HCT116 (cell line): ENCODE measurements at regions not wholly inside any gene's neighbourhood (a gene's known extent, or its start where the extent isn't known, plus 50 kb on each side); places are given as distances from the start of the nearest gene placed in this dataset.

Experiments
- ATAC-seq: fragments of 200-7000 bp; cut with Tn5 transposase; 2 replicates; pipeline ENCODE4 v1.9.1; 2020; ENCODE audit warnings: mild to moderate bottlenecking, moderate library complexity
- BruUV-seq: library from RNA; stranded (reverse); fragments of 400-500 nt; replicated peaks from 2 replicates; lab custom pipeline; 2021; lab: Mats Ljungman, UMichigan
- CTCF ChIA-PET: fragments of 300-600 bp; sonication (Branson Sonifier 250); formaldehyde crosslinking; loops from one replicate; lab custom pipeline; 2021; ENCODE audit warnings: antibody characterized with exemption; lab: Charles Lee
- POLR2A ChIA-PET: fragments of 300-600, 350-600 bp; sonication (Branson Sonifier 250); formaldehyde crosslinking; loops from one replicate; lab custom pipeline; 2021; ENCODE audit warnings: antibody characterized with exemption; lab: Charles Lee
- RAD21 ChIA-PET, 2 experiments: fragments of 300-600 bp; sonication (Branson Sonifier 250); formaldehyde crosslinking; loops; one replicate each; lab custom pipeline; 2023; ENCODE audit warnings: low total read pairs in 2 of 2; ENCODE audit not compliant: uncharacterized antibody in 2 of 2, unreplicated experiment in 2 of 2, low non-redundant PET in 1 of 2; lab: Charles Lee
- DNase-seq: peaks from one replicate; pipeline ENCODE4 v3.0.0-alpha.2; 2010; ENCODE audit warnings: low read depth, low spot score
- H2AFZ ChIP-seq: fragments of 200-600 bp; shearing (Covaris generic), sonication (generic); 2 replicates; pipeline ENCODE4 v1.6.1; 2017; ENCODE audit warnings: low read depth, mixed run types, mixed read lengths, antibody characterized with exemption, low read length; ENCODE audit not compliant: poor library complexity, severe bottlenecking
- H3K27ac ChIP-seq: 2 replicates; pipeline ENCODE4 v1.5.1; 2012; ENCODE audit warnings: low read depth, low read length
- H3K27me3 ChIP-seq: fragments of 200-600 bp; sonication (generic); 2 replicates; pipeline ENCODE4 v1.6.1; 2016; ENCODE audit warnings: mixed run types, low read length, mixed read lengths; ENCODE audit not compliant: insufficient read depth
- H3K36me3 ChIP-seq, 2 experiments: fragments of 200-500 bp in 1 of 2; fragments of 200-600 bp in 1 of 2; sonication (Bioruptor generic) in 1 of 2; sonication (generic) in 1 of 2; 2 replicates each; pipeline versions ENCODE4 v1.5.1 to v1.6.1; 2014 to 2016; ENCODE audit warnings: low read length in 2 of 2, inconsistent platforms in 1 of 2, mixed read lengths in 1 of 2, mixed run types in 1 of 2; ENCODE audit not compliant: insufficient read depth in 2 of 2, control insufficient read depth in 1 of 2
- H3K4me1 ChIP-seq, 2 experiments: fragments of 200-600 bp in 1 of 2; sonication (generic) in 1 of 2; 2 replicates each; pipeline versions ENCODE4 v1.5.1 to v1.6.1; 2012 to 2017; ENCODE audit warnings: low read length in 2 of 2, inconsistent platforms in 1 of 2, mild to moderate bottlenecking in 1 of 2, mixed read lengths in 1 of 2, mixed run types in 1 of 2, moderate library complexity in 1 of 2; ENCODE audit not compliant: insufficient read depth in 2 of 2, control insufficient read depth in 1 of 2
- H3K4me2 ChIP-seq: fragments of 200-600 bp; sonication (generic); 2 replicates; pipeline ENCODE4 v1.6.1; 2017; ENCODE audit warnings: mixed run types, low read length, mixed read lengths
- H3K4me3 ChIP-seq, 2 experiments: fragments of 200-600 bp in 1 of 2; sonication (generic) in 1 of 2; replicated peaks in 1 of 2; 2 replicates each; pipeline ENCODE4 v1.5.1; 2011 to 2016; ENCODE audit warnings: low read length in 2 of 2, control low read depth in 1 of 2, low read depth in 1 of 2, mild to moderate bottlenecking in 1 of 2, mixed read lengths in 1 of 2, mixed run types in 1 of 2
- H3K79me2 ChIP-seq: fragments of 200-600 bp; sonication (generic); 2 replicates; pipeline ENCODE4 v1.6.1; 2017; ENCODE audit warnings: mild to moderate bottlenecking, mixed run types, low read length, moderate library complexity, mixed read lengths; ENCODE audit not compliant: insufficient read depth
- H3K9ac ChIP-seq: fragments of 200-600 bp; sonication (generic); 2 replicates; pipeline ENCODE4 v1.6.1; 2016; ENCODE audit warnings: low read length, mixed read lengths
- H3K9me2 ChIP-seq: fragments of 200-600 bp; sonication (generic), shearing (Covaris generic); 2 replicates; pipeline ENCODE4 v1.6.1; 2017; ENCODE audit warnings: mixed run types, mild to moderate bottlenecking, moderate library complexity; ENCODE audit not compliant: insufficient read depth
- H3K9me3 ChIP-seq, 2 experiments: fragments of 200-500 bp in 1 of 2; fragments of 200-600 bp in 1 of 2; sonication (Bioruptor generic) in 1 of 2; sonication (generic) in 1 of 2; 2 replicates each; pipeline ENCODE4 v1.6.1; 2014 to 2017; ENCODE audit warnings: low read length in 2 of 2, mixed read lengths in 2 of 2, inconsistent platforms in 1 of 2, low read depth in 1 of 2, mild to moderate bottlenecking in 1 of 2, mixed run types in 1 of 2, moderate library complexity in 1 of 2; ENCODE audit not compliant: control insufficient read depth in 1 of 2, insufficient read depth in 1 of 2
- H4K20me1 ChIP-seq: fragments of 200-600 bp; sonication (generic), shearing (Covaris generic); 2 replicates; pipeline ENCODE4 v1.6.1; 2017; ENCODE audit warnings: mixed run types, mild to moderate bottlenecking, moderate library complexity; ENCODE audit not compliant: insufficient read depth
- ELF1 ChIP-seq: IDR thresholded peaks from 2 replicates; pipeline ENCODE4 v1.6.1; 2012; ENCODE audit warnings: low read depth, borderline replicate concordance
- EZH2 ChIP-seq: fragments of 200-600 bp; sonication (generic); IDR thresholded peaks from 2 replicates; pipeline ENCODE4 v1.6.1; 2017; ENCODE audit warnings: antibody characterized with exemption, mixed run types
- SP1 ChIP-seq: IDR thresholded peaks from 2 replicates; pipeline ENCODE4 v1.6.1; 2012; ENCODE audit warnings: low read depth
- SRF ChIP-seq: IDR thresholded peaks from 2 replicates; pipeline ENCODE4 v1.6.1; 2012; ENCODE audit warnings: low read depth
- YY1 ChIP-seq: IDR thresholded peaks from 2 replicates; pipeline ENCODE4 v1.6.1; 2011; ENCODE audit warnings: low read length, low read depth, moderate library complexity, mild to moderate bottlenecking; ENCODE audit not compliant: insufficient replicate concordance; ENCODE audit errors: extremely low read depth
- intact Hi-C: fragments of 100-400 bp; cut with micrococcal nuclease; formaldehyde crosslinking; loops from 2 replicates; pipeline ENCODE4 v1.10.0; 2022
- TF ChIP-seq, protein P1 (sequence below): IDR thresholded peaks from 2 replicates; pipeline ENCODE4 v1.6.1; 2012
- TF ChIP-seq, protein P2 (sequence below): IDR thresholded peaks from 2 replicates; pipeline ENCODE4 v1.6.1; 2011; ENCODE audit warnings: mild to moderate bottlenecking, low read length, moderate library complexity; ENCODE audit not compliant: insufficient replicate concordance; ENCODE audit errors: extremely low read depth
- TF ChIP-seq, protein P3 (sequence below): IDR thresholded peaks from 2 replicates; pipeline ENCODE4 v1.6.1; 2012

DNA sequence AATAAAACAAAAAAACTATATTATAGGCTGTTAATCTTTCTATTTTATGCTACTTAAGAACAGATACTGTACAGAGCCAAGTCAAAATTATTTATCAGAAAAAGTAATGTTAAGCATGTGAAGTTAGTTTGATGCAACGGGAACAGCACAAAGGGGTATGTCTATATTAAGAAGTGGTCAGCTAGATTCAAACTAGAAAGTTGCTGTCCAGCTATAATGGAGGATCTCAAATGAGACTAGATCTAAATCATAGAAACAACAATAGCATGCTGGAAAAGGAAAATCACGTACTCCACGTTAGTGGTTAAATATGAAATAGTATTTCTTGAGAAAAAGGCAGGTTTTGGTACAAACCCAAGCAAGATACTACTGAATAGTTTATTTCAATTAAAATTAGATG, 1124.0 kb downstream of the GRIK2 start:
- Histone ChIP-seq H4K20me1 (no peaks in the 10 kb centered on the region), H3K4me3 (no peak overlapping the region), H3K9ac (no peak overlapping the region), H3K4me1 (no peaks in the 10 kb centered on the region), H3K36me3 (no peaks in the 10 kb centered on the region), H3K9me2 (no peaks in the 10 kb centered on the region), H2AFZ (no peak overlapping the region), H3K4me2 (no peak overlapping the region), H3K79me2 (no peaks in the 10 kb centered on the region), H3K27ac (no peak overlapping the region), H3K27me3 (no peaks in the 10 kb centered on the region), H3K9me3 (no peaks in the 10 kb centered on the region)
- TF ChIP-seq SP1 (no peak), SRF (no peak), YY1 (no peak), EZH2 (no peak)
- TF ChIP-seq, protein P1, sequence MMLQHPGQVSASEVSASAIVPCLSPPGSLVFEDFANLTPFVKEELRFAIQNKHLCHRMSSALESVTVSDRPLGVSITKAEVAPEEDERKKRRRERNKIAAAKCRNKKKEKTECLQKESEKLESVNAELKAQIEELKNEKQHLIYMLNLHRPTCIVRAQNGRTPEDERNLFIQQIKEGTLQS: no peak
- TF ChIP-seq, protein P2, sequence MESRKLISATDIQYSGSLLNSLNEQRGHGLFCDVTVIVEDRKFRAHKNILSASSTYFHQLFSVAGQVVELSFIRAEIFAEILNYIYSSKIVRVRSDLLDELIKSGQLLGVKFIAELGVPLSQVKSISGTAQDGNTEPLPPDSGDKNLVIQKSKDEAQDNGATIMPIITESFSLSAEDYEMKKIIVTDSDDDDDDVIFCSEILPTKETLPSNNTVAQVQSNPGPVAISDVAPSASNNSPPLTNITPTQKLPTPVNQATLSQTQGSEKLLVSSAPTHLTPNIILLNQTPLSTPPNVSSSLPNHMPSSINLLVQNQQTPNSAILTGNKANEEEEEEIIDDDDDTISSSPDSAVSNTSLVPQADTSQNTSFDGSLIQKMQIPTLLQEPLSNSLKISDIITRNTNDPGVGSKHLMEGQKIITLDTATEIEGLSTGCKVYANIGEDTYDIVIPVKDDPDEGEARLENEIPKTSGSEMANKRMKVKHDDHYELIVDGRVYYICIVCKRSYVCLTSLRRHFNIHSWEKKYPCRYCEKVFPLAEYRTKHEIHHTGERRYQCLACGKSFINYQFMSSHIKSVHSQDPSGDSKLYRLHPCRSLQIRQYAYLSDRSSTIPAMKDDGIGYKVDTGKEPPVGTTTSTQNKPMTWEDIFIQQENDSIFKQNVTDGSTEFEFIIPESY: no peak
- TF ChIP-seq, protein P3, sequence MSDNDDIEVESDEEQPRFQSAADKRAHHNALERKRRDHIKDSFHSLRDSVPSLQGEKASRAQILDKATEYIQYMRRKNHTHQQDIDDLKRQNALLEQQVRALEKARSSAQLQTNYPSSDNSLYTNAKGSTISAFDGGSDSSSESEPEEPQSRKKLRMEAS: no peak
- ChIA-PET POLR2A (no interaction called here), RAD21 (no interaction called here), CTCF (no interaction called here)
- DNase-seq: no peak
- no peak for ATAC-seq
- no TSS peak for BruUV-seq
- intact Hi-C loops: no loop called here

DNA sequence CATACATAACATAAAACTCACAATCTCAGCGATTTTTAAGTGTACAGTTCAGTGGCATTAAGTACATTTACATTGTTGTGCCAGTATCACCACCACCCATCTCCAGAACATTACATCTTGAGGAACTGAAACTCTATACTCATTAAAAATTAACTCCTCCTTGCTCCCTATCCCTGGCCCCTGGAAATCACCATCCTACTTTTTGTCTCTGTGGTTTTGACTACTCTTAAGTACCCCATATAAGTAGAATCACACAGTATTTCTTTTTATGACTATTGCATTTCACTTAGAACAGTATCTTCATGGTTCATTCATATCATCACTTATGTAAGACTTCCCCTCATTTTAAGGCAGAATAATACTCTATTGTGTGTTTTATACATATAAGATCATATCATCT, 1108.1 kb downstream of the GRIK2 start:
- BruUV-seq: no TSS peak
- Histone ChIP-seq H3K9me3 (no peaks in the 10 kb centered on the region), H3K27ac (no peak overlapping the region), H4K20me1 (no peaks in the 10 kb centered on the region), H3K27me3 (no peaks in the 10 kb centered on the region), H3K4me1 (no peaks in the 10 kb centered on the region)
- ChIA-PET POLR2A (no interaction called here), CTCF (no interaction called here)
- no peak for DNase-seq
- TF ChIP-seq ELF1: no peak
- TF ChIP-seq, all 23 proteins: peak for 0
- no peak overlapping the region for H3K4me3 ChIP-seq
- ATAC-seq: no peak
- RAD21 ChIA-PET: no interaction called here
- intact Hi-C loops: no loop called here
- no peaks in the 10 kb centered on the region for H3K9me2 ChIP-seq
- H3K9ac ChIP-seq: no peak overlapping the region
- no peaks in the 10 kb centered on the region; a peak in 1 of 4 replicates for H3K36me3 ChIP-seq
- no peak overlapping the region for H2AFZ ChIP-seq
- no peaks in the 10 kb centered on the region for H3K79me2 ChIP-seq
- H3K4me2 ChIP-seq: no peak overlapping the region
